Small intestine (tissue), 7 donors: ENCODE measurements at regions not wholly inside any gene's neighbourhood (a gene's known extent, or its start where the extent isn't known, plus 50 kb on each side); places are given as distances from the start of the nearest gene placed in this dataset.
"Not testable (repeated sequence)": the region's sequence is repeated elsewhere in the genome, so short reads cannot be mapped to it uniquely, and the experiment has no call there.

Experiments used
- DNase-seq, 2 donors: peaks; one replicate each; pipeline versions ENCODE4 v3.0.0 to v3.0.0-alpha.2; 2013
- FAIRE-seq: peaks from 2 replicates; lab custom pipeline; 2012; peaks lifted over from hg19 to GRCh38; lab: Jason Lieb, UNC
- H3K27ac ChIP-seq, 3 donors: one replicate each; pipeline ENCODE4 v1.5.1; 2013; ENCODE audit warnings: low read length in 2 of 3, mild to moderate bottlenecking in 2 of 3, control low read depth in 1 of 3, inconsistent platforms in 1 of 3, low read depth in 1 of 3, moderate library complexity in 1 of 3
- H3K27me3 ChIP-seq, 3 donors: one replicate each; pipeline ENCODE4 v1.6.1; 2013; ENCODE audit warnings: low read length in 3 of 3, inconsistent platforms in 1 of 3; ENCODE audit not compliant: control insufficient read depth in 3 of 3, insufficient read depth in 3 of 3
- H3K36me3 ChIP-seq, 3 donors: one replicate each; pipeline ENCODE4 v1.6.1; 2013; ENCODE audit warnings: low read length in 3 of 3, inconsistent platforms in 1 of 3, low read depth in 1 of 3, mild to moderate bottlenecking in 1 of 3, moderate library complexity in 1 of 3; ENCODE audit not compliant: control insufficient read depth in 3 of 3, insufficient read depth in 2 of 3
- H3K4me1 ChIP-seq, 3 donors: one replicate each; pipeline ENCODE4 v1.6.1; 2013; ENCODE audit warnings: low read length in 2 of 3, inconsistent platforms in 1 of 3, low read depth in 1 of 3, mild to moderate bottlenecking in 1 of 3, moderate library complexity in 1 of 3; ENCODE audit not compliant: control insufficient read depth in 3 of 3, insufficient read depth in 2 of 3
- H3K4me3 ChIP-seq, 3 donors: one replicate each; pipeline ENCODE4 v1.5.1; 2013; ENCODE audit warnings: low read length in 3 of 3, control low read depth in 1 of 3, inconsistent platforms in 1 of 3, low read depth in 1 of 3, mild to moderate bottlenecking in 1 of 3, moderate library complexity in 1 of 3
- H3K9me3 ChIP-seq, 2 donors: one replicate each; pipeline ENCODE4 v1.6.1; 2013; ENCODE audit warnings: low read depth in 1 of 2, low read length in 1 of 2; ENCODE audit not compliant: control insufficient read depth in 2 of 2, insufficient read depth in 1 of 2
- WGBS, 3 donors: extraction: QIAGEN DNeasy Blood & Tissue Kit; methylation state at CpG; one replicate each; pipeline ENCODE4 v1.1.7; 2013; 5-methylcytosine and 5-hydroxymethylcytosine counted together
- donor health status: healthy with polysubstance abuse.
- donor health status: control.
- donor health status: control.
- donor health status: Bipolar disorder and iron deficiency.
- donor health status: healthy.

DNA sequence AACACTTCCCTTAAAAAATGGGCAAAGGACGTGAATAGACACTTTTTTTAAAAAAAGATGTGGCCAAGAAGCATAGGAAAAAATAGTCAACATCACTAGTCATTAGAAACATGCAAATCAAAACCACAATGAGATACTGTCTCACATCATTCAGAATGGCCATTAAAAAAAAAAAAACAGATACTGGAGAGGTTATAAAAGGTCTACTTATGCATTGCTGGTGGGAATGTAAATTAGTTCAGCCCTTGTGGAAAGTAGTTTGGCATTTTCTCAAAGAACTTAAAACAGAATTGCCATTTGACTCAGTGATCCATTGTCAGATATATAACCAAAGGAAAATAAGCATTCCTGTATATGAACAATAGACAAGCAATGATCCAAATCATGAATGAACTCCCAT lies 352.8 kb upstream of the EPHA5 start:
- FAIRE-seq, result no peak
- no peak for DNase-seq
- H3K4me1 ChIP-seq, result no peaks in the 10 kb centered on the region
- H3K9me3 ChIP-seq, result peaks cover 0 to 15% of the 10 kb centered on the region in 2 donors
- no peak overlapping the region for H3K4me3 ChIP-seq
- H3K27ac ChIP-seq, result no peak overlapping the region
- no peaks in the 10 kb centered on the region for H3K27me3 ChIP-seq
- no peaks in the 10 kb centered on the region for H3K36me3 ChIP-seq
- WGBS, 3 donors, result 3 to 56% (median 14%) methylated on average over 1 of the region's 1 CpG

DNA sequence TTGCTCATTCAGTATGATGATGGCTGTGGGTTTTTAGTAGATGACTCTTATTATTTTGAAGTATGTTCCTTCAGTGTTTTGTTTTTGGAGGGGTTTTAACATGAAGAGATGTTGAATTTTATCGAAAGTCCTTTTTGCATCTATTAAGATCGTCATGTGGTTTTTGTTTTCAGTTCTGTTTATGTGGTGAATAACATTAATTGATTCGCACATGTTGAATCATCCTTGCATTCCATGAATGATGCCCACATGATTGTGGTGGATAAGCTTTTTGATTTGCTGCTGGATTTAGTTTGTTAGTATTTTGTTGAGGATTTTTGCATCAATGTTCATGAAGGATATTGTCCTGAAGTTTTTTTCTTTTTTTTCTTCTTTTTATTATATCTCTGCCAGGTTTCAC lies 347.4 kb upstream of the EPHA5 start:
- WGBS, 3 donors, result 87 to 94% (median 90%) methylated on average over 3 of the region's 3 CpGs
- Histone ChIP-seq H3K9me3 (peaks cover 0 to 31% of the 10 kb centered on the region in 2 donors), H3K4me3 (no peak overlapping the region), H3K4me1 (no peaks in the 10 kb centered on the region), H3K36me3 (no peaks in the 10 kb centered on the region), H3K27me3 (no peaks in the 10 kb centered on the region), H3K27ac (no peak overlapping the region)
- FAIRE-seq (no peak), DNase-seq (no peak)

DNA sequence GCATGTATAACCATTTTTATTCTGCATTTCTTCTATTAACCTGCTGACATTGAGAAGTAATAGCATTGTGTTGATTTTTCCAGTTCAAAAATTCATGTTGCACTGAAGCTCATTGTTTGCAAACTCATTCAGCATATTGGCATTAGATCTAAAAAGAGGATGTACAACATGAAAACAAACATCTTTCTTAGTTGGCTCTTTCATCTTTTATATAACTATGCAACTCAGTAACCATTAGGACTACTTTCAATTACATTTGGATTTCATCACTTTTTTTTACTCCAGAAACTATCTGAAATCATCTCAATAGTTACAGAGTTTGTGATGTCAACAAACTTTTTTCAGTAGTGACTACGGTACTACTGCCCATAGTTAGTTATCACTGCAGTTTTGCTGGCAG lies 346.0 kb upstream of the EPHA5 start:
- DNase-seq (no peak), FAIRE-seq (no peak)
- Histone ChIP-seq H3K4me1 (no peaks in the 10 kb centered on the region), H3K36me3 (no peaks in the 10 kb centered on the region), H3K27me3 (no peaks in the 10 kb centered on the region), H3K4me3 (no peak overlapping the region), H3K9me3 (peaks cover 0 to 24% of the 10 kb centered on the region in 2 donors), H3K27ac (no peak overlapping the region)
- 77 to 83% (median 77%) methylated on average over 1 of the region's 1 CpG for WGBS, 3 donors

DNA sequence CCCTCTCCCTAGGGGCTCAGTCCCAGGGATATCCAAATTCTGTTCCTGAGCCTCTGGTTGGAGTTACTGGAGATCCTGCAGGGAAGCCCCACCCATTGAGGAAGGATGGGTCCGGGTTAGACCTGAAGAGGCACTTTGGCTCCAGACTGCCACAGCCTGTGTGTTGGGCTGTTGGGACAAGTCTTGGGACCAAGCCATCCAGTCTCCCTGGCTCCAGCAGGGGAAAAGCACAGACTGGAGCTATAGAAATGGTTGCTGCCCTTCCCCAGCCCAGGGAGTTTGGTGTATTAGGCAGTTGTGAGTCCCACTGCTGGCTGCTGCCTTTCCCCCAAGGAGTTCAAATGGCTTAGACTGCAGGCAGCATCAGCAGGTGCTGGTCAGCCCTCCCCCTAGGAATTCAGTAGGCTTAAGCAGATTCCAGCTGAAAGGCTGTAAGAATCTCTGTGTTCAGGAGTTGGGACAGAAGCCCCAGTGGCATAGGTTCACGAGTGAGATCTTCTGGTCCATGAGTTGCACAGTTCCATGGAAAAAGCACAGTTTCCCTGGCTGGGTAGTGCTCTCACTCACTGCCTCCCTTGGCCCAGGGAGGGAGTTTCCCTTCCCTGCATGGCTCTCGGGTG lies 344.0 kb upstream of the EPHA5 start:
- no peaks in the 10 kb centered on the region for H3K27me3 ChIP-seq
- H3K36me3 ChIP-seq, result no peaks in the 10 kb centered on the region
- FAIRE-seq, result no peak
- H3K4me1 ChIP-seq, result no peaks in the 10 kb centered on the region
- no peak overlapping the region for H3K27ac ChIP-seq
- peaks cover 0 to 19% of the 10 kb centered on the region in 2 donors for H3K9me3 ChIP-seq
- DNase-seq, result no peak
- 16 to 50% (median 20%) methylated on average over 3 of the region's 3 CpGs for whole genome bisulfite sequencing, 3 donors
- H3K4me3 ChIP-seq, result no peak overlapping the region

DNA sequence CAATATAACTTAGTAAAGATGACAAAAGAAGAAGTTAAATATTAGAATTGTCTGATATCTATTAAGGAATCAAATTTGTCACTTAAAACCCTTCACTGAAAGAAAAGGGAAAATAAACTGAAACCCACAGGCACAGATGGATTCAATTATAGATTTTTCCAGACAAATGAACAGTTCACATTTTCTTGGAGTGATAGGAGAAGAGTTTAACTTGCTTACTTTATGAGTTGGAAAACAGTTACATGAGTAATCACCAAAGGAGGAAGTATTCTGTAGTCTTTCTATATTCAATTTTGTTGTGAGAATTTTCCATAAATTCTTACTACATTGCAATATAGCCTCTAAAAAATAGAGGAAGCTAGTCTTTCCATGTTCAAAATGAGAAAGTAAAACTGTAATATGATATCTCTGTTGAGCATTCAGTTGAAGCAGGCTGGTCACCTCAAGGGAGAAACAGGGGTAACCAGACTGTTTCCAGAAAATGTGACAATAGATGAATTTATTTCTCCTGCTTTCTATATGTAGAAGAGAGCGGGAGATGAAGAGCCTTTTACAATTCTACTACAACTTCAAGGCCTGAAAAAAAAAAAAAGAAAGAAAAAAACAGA lies 330.3 kb upstream of the EPHA5 start:
- no peak for FAIRE-seq
- H3K4me3 ChIP-seq, result no peak overlapping the region
- no peaks in the 10 kb centered on the region for H3K27me3 ChIP-seq
- DNase-seq, result no peak
- 9 to 77% (median 67%) methylated on average over 1 of the region's 1 CpG for WGBS, 3 donors
- H3K9me3 ChIP-seq, result peaks cover 0 to 3% of the 10 kb centered on the region in 2 donors
- no peaks in the 10 kb centered on the region for H3K36me3 ChIP-seq
- H3K27ac ChIP-seq, result no peak overlapping the region
- no peaks in the 10 kb centered on the region for H3K4me1 ChIP-seq

DNA sequence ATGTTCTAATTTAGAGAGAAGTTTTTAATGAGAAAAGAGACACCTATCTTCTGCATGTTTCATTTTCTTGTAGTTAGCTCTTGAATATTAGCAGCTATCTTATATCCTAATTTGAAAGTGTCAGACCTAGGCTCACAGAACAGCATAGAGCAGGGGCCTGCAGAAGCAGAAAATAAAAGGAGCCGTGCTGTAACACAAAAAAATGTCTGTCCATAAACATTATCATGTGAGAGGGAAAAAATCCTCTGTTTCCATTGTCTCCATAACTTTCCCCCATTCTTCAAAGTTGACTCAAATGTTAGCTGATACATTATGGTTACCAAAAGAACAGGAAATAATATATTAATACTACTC lies 329.2 kb upstream of the EPHA5 start:
- DNase-seq (no peak), FAIRE-seq (no peak)
- Histone ChIP-seq H3K27ac (no peak overlapping the region), H3K36me3 (no peaks in the 10 kb centered on the region), H3K9me3 (peaks cover 0 to 3% of the 10 kb centered on the region in 2 donors), H3K27me3 (no peaks in the 10 kb centered on the region), H3K4me3 (no peak overlapping the region), H3K4me1 (no peaks in the 10 kb centered on the region)
- WGBS, 3 donors, result 76 to 95% (median 78%) methylated on average over 1 of the region's 1 CpG

DNA sequence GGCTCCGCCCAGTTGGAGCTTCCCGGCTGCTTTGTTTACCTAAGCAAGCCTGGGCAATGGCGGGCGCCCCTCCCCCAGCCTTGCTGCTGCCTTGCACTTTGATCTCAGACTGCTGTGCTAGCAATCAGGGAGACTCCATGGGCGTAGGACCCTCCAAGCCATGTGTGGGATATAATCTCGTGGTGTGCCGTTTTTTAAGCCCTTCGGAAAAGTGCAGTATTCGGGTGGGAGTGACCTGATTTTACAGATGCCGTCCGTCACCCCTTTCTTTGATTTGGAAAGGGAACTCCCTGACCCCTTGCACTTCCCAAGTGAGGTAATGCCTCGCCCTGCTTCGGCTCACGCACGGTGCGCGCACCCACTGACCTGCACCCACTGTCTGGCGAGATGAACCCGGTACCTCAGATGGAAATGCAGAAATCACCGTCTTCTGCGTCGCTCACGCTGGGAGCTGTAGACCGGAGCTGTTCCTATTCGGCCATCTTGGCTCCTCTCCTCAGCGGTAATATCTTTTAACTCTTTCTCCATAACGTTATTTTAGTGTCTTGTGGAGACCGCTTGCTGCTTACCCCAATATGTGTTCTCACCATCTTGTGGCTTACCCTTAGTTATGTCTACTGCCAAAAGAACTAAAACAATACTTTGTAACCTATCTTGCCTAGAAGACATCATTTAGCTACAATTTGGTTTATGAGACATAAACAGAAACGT lies 328.7 kb upstream of the EPHA5 start:
- H3K27me3 ChIP-seq, H3K36me3 ChIP-seq, H3K9me3 ChIP-seq, DNase-seq, FAIRE-seq, H3K4me1 ChIP-seq, H3K27ac ChIP-seq, H3K4me3 ChIP-seq: not testable (repeated sequence)
- WGBS, 3 donors, result 80 to 85% (median 83%) methylated on average over 26 to 29 of the region's 29 CpGs

DNA sequence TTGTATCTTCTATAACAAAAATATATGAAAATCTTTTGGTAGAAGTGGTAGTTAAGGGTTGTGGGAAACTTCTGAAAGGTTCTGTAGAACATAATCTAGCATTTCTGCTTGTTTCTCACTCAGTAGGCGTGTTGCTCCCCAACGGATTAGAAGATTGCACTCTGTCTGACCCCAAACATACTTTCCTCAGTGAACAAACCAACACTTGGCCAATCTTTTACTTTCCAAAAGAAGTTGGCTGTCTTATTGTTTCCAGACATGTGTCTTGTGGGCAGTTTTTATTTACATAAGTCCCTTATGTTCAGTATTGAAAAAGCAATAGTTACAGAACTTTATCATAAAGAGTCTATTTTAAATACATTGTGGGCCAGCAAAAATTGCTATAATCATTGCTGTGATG lies 312.8 kb upstream of the EPHA5 start:
- H3K36me3 ChIP-seq, result no peaks in the 10 kb centered on the region
- no peaks in the 10 kb centered on the region for H3K27me3 ChIP-seq
- FAIRE-seq (no peak), DNase-seq (no peak)
- WGBS, 3 donors, result 55 to 75% (median 56%) methylated on average over 2 of the region's 2 CpGs
- H3K27ac ChIP-seq, result no peak overlapping the region
- no peak overlapping the region for H3K4me3 ChIP-seq
- peaks cover 2 to 3% of the 10 kb centered on the region in 2 donors for H3K9me3 ChIP-seq
- H3K4me1 ChIP-seq, result no peaks in the 10 kb centered on the region
